Fibroblast of upper back skin (primary cell): ENCODE measurements at regions not wholly inside any gene's neighbourhood (a gene's known extent, or its start where the extent isn't known, plus 50 kb on each side); places are given as distances from the start of the nearest gene placed in this dataset.
"Not testable (repeated sequence)": the region's sequence is repeated elsewhere in the genome, so short reads cannot be mapped to it uniquely, and the experiment has no call there.

Experiments
- DNase-seq: peaks from one replicate; pipeline ENCODE4 v3.0.0-alpha.2; 2013

- no peak for DNase-seq
Observed at GRCh38 chr10:121242741-121243608, 355.3 kb downstream of the FGFR2 start.

DNA sequence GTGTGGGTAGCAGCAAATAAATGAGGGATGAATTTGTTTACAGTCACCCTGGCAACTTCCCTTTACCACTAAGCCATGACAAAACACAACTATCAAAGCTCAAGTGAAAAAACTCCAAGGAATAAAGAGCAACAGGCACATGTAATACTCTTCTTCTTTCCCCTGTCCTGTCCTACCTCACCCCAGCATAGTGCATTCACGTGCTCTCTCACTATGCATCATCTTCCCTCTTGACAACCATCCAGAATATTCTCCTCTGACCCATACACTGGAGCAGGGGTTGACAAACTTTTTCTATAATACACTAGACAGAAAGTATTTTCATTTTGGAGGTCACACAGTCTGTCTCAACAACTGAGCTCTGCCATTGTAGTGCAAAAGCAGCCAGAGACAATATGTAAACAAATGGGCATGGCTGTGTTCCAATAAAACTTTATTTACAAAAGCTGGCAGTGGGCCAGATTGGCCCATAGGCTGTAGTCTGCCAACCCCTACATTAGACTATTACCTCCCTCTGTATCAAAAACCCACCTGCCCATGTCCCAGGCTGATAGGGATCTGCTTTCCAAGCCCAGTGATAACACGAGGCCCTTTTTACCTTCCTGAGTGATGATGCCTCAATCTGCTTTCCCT lies 354.5 kb downstream of the FGFR2 start:
- no peak for DNase-seq

DNA sequence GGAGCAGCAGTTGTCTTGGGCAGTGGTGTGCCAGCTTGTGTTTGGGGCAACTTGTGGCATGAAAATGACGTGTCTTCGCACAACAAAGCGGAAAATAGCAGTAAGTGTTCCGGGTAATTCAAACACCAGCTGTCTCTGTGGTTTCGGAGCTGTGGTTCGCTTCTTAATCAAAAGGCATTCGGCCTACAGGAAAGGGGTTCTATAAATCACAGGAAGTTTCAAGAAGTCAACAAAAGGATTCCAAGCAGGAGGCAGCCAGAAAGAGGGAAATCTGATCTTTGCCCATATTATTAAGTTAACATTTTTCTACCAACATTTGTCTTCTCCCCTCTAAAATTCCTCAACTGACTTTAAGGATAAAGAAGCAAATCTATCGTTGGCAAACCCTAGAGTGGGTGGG lies 353.4 kb downstream of the FGFR2 start:
- peak; percentile 28 for DNase-seq

GRCh38 chr10:121245754-121246153 lies 352.5 kb downstream of the FGFR2 start:
- no peak for DNase-seq

DNA sequence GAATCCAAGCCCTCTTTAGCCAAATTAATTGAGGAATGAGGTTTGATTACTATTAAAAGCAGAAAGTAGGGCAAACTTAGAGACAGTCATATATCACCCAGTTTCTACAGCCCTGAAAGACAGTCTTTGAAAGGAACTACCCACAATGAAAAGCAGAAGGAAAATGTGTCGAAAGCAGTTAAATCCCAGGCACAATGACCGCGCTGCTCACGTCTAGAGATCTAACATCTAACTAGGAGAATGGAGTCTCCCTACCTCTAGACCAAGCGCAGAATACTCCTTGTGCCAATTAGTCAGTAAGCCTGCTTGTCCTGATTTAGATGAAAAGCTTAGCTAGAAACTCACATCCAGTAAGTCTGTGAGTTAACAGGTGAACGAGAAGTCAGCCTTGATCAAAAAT lies 350.0 kb downstream of the FGFR2 start:
- DNase-seq, result no peak

DNA sequence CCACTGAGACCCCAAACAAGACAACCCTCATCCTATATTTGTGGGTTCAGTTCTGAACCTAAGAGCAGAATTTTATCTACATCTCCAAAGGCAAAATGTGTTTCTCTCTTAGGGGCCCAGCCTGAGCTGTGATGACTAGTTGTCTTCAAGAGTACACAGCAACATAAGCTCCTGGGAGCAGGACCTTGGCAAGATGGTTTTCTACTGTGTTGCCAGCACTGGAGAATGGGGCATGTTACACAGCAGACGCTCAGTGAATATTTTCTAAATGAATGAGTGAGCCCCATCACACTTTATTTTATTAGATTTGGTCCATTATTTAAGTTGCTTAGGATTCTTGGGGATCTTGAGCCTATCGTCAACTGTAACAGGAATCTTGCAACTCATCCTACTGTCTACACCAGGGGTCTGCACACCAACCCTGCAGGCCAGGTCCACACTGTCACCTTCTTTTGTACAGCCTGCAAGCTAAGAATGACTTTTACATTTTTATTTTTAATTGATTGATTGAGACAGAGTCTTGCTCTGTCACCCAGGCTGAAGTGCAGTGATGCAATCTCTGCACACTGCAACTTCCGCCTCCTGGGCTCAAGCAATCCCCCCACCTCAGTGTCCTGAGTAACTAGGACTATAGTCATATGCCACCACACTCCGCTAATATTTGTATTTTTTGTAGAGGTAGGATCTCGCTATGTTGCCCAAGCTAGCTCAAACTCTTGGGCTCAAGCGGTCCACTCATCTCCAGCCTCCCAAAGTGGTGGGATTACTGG lies 347.1 kb downstream of the FGFR2 start:
- no peak for DNase-seq

DNA sequence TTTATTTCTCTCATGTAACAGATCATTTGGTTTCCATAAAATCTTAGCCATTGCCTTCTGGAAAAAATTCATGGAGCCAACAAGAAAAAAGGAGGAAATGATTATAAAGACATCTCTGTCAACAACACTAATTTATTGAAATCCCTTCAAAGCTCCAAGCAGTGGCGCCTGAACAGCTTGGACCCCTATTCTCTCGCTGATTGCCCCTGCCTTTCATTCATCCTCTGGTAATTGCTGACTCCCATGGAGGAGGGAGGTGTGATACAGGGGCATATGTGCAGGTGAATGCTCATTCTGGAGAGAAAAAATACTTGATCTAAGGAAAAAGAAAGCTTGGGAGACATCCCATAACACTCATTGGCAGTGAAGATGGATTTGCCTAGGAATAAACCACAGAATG lies 345.5 kb downstream of the FGFR2 start:
- no peak for DNase-seq

- DNase-seq, result no peak
Observed at GRCh38 chr10:121260377-121260776, 337.9 kb downstream of the FGFR2 start.

DNA sequence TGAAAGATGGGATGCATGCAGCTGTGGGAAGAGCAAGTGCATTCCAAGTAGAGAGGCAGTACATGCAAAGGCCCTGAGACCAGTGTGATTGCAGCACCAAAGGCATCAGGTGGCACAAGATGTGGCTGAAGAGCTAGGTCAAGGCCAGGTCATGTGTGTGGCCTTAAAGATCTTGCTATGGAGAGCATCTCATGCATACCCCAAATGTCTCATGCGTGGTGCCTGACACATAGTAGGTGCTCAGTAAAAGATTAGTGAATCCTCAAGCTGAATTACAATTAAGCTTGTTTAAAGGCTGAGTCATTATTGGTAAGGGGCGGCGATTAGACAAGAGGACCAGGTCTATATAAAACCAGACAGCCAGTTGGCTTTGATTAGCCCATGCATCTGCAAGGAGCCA lies 336.6 kb downstream of the FGFR2 start:
- DNase-seq, result no peak

DNA sequence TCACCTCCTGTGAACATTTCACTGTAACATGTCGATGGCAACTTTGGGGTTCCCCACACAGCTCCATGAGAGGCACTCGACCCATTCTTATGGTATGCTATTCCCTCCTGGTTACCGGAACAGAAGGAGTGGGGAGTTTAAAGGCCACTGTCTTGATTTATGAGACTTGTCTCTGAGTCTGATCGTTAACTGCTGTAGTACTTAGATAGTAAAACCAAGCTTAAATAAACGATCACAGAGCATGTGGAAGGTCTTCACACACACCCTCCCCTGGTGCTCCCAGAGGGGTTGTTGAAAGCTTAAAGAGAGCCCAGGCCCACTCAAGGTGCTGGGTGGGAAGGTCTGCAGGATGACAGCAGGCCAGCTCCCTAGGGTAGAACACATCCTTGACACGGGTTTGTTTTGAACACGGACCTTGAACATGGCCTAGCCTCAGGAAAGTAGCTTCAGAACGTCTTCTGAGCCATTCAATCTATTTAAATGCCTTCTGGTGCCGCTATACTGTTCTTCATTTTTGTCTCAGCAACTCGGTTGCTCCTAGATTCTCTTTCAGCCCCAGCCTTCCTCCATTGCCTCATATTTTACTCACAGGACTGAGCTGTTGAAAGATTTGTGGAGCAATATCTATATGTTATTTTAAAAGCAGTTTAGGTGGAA lies 335.3 kb downstream of the FGFR2 start:
- no peak for DNase-seq

GRCh38 chr10:121263431-121263783 lies 334.8 kb downstream of the FGFR2 start:
- no peak for DNase-seq

- no peak for DNase-seq
Observed at GRCh38 chr10:121265360-121266123, 332.7 kb downstream of the FGFR2 start.

DNA sequence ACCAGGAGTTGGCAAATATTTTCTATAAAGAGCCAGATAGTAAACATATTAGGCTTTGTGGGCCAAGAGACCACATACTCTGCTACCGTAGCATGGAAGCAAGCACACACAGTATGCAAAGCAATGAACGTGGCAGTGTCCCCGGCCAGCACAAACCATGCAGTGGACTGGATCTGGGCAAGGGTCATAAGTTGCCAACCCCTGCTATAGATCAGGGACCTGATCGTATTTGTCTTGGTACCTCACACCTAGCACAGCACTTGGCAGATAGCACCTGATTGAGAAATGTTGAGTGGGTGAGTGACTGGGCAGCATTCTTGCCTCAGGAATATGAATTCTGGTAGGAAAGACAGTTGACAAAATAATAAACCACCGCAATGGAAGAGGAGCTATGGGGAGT lies 331.9 kb downstream of the FGFR2 start:
- no peak for DNase-seq

DNA sequence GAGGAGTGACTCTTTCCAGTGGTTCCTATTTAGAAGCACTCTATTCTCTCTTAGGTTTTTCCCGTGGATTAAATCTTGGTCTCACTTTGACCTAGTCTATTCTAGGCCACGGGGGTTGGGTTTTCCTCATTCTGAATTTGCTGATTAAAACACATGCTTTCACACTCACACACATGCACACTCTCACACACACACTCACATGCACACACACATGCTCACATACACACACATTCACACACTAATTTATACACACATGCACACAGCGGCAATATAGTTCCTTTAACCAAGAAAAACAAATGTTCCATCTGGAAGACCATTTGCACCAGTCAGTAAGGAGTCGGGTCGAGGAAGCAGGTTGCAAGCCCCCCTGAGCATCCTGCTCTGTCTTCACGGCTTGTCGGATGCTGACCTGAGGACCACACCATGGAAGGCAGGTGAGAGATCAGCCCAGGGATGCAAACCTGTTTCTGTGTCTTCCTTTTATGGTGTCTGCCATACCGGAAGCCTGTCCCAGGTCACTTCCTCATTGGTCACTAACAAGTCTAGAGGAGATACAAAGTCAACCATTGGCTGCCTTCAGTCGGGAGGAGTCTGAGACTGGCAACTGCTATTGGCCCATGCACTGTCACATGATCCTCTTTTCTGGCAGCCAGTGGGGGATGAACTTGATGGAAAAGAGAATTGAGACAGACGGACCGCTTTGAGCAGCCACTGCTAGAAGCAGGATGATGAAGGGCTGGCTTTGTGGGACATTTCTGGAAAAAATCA lies 330.8 kb downstream of the FGFR2 start:
- no peak for DNase-seq

GRCh38 chr10:121268363-121268762 lies 329.9 kb downstream of the FGFR2 start:
- DNase-seq, result no peak

DNA sequence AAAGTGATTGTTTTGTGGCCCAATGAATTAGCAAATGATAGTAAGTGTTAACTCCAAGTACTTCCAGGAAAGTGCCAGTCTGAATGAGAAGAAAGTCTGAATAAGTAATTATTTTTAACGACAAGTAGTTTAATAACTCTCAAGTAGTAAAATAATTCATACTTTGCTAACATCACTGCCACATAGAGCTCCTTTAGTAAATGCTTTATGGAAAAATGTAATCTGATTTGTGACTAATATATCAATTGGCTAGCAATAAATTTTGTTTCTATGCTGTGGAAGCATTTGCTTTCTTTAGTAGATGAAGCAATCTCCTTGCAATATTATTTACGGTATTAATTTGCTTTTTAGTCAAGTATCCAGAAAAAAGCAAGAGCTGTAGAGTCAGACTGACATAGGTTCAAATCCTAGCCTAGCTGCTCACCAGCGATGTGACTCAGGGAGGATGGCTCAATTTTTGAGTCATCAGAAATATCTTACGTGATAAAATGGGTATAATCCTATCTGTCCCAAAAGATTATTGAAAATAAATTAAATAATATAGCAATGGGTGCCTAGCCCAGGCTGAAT lies 329.3 kb downstream of the FGFR2 start:
- no peak for DNase-seq

- no peak for DNase-seq
Observed at GRCh38 chr10:121270906-121271305, 327.3 kb downstream of the FGFR2 start.

GRCh38 chr10:121276046-121276445 lies 322.2 kb downstream of the FGFR2 start:
- no peak for DNase-seq

DNA sequence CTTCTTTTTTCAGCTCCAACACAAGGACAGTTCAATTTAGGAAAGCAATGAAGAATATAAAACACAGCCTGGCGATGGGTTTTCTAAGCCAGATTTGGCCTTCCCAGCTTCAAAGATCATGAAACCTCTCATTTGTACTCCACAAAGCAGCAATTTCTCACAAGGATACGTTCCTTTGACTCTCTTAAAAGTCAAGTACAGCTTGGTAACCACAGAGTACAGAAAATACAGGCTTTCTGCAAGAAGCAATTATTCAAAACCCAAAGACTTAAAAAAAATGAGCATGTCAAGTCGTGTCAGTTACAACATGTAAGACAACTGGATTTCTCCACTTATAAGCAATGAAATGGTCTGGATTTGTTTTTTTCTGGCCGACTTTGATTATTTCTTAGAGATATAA lies 321.4 kb downstream of the FGFR2 start:
- DNase-seq, result no peak

DNA sequence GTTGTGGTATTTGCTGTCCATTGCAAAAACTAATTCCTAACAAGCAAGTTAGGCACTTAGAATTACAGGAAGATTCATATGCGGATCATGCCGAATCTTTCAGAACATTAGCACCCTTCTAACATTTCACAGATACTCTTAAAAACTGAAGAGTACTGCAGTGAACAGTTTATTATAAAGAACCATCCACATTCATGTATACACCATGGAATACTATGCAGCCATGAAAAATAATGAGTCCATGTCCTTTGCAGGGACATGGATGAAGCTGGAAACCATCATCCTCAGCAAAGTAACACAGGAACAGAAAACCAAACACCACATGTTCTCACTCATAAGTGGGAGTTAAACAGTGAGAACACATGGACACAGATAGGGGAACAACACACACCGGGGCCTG lies 319.9 kb downstream of the FGFR2 start:
- DNase-seq, result not testable (repeated sequence)

DNA sequence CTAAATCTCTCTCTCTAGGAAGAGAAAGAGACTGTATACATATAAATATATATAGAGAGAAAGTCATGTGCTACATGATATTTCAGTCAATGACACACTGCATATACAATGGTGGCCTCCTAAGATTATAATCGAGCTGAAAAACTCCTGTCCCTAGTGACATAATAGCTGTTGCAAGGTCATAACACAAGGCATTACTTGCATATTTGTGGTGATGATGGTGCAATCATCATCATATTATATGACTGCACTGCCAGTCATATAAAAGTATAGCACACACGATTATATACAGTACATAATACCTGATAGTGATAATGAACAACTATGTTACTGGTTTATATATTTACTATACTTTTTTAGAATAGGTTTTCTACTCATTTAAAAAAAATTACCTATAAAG lies 316.7 kb downstream of the FGFR2 start:
- DNase-seq, result no peak
